ENCODE measurements at regions not wholly inside any gene's neighbourhood (a gene's known extent, or its start where the extent isn't known, plus 50 kb on each side); places are given as distances from the start of the nearest gene placed in this dataset.

GRCh38 chr1:209364716-209365115 lies 218.8 kb upstream of the CAMK1G start:
- Histone ChIP-seq H3K36me3 (no peaks in the 10 kb centered on the region), H3K9me3 (no peaks in the 10 kb centered on the region), H3K27ac (no peak overlapping the region), H3K4me1 (ENCODE audit: insufficient read depth) (no peaks in the 10 kb centered on the region), H3K4me3 (no peak overlapping the region), H3K27me3 (no peaks in the 10 kb centered on the region)
- intact Hi-C loops (cut with DNase I): no loop called here
- 39 to 52% (median 44%) methylated on average over 3 of the region's 3 CpGs for WGBS, 3 donors
- TF ChIP-seq EP300 (IDR thresholded peaks at IDR 0.05): no peak
- no peak for DNase-seq

GRCh38 chr1:209367061-209367772 lies 216.3 kb upstream of the CAMK1G start:
- 79 to 82% (median 82%) methylated on average over 7 of the region's 7 CpGs for WGBS, 3 donors
- Histone ChIP-seq H3K36me3 (no peaks in the 10 kb centered on the region), H3K9me3 (no peaks in the 10 kb centered on the region), H3K27ac (no peak overlapping the region), H3K4me1 (ENCODE audit: insufficient read depth) (no peaks in the 10 kb centered on the region), H3K27me3 (no peaks in the 10 kb centered on the region), H3K4me3 (no peak overlapping the region)
- intact Hi-C loops (cut with DNase I): no loop called here
- TF ChIP-seq EP300 (IDR thresholded peaks at IDR 0.05) (no peak), POLR2A (IDR thresholded peaks at IDR 0.05) (no peak), CTCF (IDR thresholded peaks at IDR 0.05) (no peak)
- no peak for DNase-seq

DNA sequence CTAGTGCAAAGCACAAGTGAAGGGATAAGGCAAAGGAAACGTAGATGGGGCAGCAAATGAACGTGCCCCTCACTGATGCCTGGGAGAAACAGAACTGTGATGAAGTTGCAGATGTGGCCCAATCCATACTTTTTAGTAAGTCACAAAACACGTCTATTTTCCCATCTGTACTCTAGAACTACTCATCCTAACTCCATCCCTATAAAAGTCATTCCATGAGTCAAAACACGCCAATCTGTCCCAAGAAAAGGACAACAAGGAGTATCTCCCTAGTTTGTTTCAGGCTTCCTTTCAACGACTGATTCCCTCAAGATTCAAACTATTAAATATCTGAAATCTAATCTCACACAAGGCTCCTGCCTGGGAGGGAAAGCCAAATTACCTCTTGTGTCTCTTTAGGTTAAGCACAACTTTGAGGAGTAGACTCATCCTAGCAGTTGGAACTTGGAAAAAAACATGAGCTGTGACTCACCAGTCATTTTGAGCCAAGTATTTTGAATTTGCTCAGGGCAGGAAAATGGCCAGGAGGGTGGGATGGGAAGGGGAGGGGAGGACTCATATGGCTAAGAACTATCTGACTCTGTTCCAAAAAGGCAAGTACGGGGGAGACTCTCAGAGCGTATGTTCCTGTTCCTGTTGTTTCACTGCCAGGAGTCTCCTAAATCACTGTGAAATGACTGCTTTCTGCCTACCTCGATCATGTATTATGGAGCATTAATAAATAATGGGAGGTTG lies 214.5 kb upstream of the CAMK1G start:
- 37 to 40% (median 40%) methylated on average over 8 of the region's 8 CpGs for WGBS, 3 donors
- Histone ChIP-seq H3K27me3 (no peaks in the 10 kb centered on the region), H3K9me3 (no peaks in the 10 kb centered on the region), H3K4me3 (no peak overlapping the region), H3K4me1 (ENCODE audit: insufficient read depth) (no peaks in the 10 kb centered on the region), H3K27ac (no peak overlapping the region), H3K36me3 (no peaks in the 10 kb centered on the region)
- no peak for TF ChIP-seq CTCF (IDR thresholded peaks at IDR 0.05)
- no peak for TF ChIP-seq POLR2A (IDR thresholded peaks at IDR 0.05)
- TF ChIP-seq EP300 (IDR thresholded peaks at IDR 0.05): no peak
- intact Hi-C loops (cut with DNase I): no loop called here
- DNase-seq: peak in 3 of 5 donors; percentile 17 to 47 (median 34)

DNA sequence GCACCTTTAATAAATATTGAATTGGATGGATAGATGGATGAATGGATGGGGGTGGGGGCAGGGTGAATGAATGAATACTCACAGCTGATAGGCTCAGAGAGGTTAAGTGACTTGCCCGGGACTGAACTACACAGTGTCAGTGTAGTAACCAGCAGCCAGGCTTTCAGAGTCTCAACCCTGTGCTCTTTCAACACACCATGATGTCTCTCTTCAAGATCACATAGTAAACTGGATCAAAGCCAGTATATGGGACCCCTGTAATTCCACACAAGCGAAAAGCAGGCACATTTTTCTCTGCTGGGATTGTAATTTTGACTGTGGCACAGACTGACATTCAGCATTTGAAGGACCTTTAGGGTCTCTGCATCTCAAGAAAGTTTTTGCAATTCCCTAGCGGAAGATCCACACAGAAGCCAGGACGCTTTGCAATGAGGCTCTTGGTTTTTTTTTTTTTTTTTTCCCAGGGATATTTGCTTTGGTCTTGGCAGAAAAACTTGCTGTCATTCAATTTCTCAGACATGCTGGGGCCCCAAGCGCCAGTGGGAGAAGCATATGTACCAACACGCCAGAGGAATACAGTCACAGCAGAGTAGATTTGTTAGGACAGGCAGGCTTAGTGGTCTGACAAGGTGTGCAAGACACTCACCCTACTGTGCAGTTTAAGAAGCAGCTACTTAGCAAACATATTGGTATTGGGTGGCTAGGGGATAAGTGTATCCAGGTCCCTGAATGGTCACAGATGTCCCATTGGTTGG lies 213.1 kb upstream of the CAMK1G start:
- Histone ChIP-seq H3K27me3 (no peaks in the 10 kb centered on the region), H3K4me3 (no peak overlapping the region), H3K9me3 (no peaks in the 10 kb centered on the region), H3K27ac (no peak overlapping the region), H3K4me1 (ENCODE audit: insufficient read depth) (no peaks in the 10 kb centered on the region), H3K36me3 (no peaks in the 10 kb centered on the region)
- intact Hi-C loops (cut with DNase I): no loop called here
- DNase-seq: no peak
- WGBS, 3 donors: 91 to 94% (median 93%) methylated on average over 6 of the region's 6 CpGs
- TF ChIP-seq POLR2A (IDR thresholded peaks at IDR 0.05) (no peak), CTCF (IDR thresholded peaks at IDR 0.05) (no peak), EP300 (IDR thresholded peaks at IDR 0.05) (no peak)
